Neuronal stem cell (in vitro differentiated cells): ENCODE measurements at regions not wholly inside any gene's neighbourhood (a gene's known extent, or its start where the extent isn't known, plus 50 kb on each side); places are given as distances from the start of the nearest gene placed in this dataset.

ENCODE experiments used
- DNase-seq: peaks from one replicate; pipeline ENCODE4 v3.0.0-alpha.2; 2013; ENCODE audit warnings: low spot score
- H2AFZ ChIP-seq: one replicate; pipeline ENCODE4 v1.6.1; 2013; ENCODE audit warnings: mild to moderate bottlenecking, low read length, inconsistent platforms
- H2AK5ac ChIP-seq: 2 replicates; pipeline ENCODE4 v1.6.1; 2013; ENCODE audit warnings: low read depth, mild to moderate bottlenecking, inconsistent platforms, low read length, moderate library complexity, mixed read lengths
- H2BK120ac ChIP-seq: 2 replicates; pipeline ENCODE4 v1.6.1; 2013; ENCODE audit warnings: low read depth, mild to moderate bottlenecking, inconsistent platforms, low read length, moderate library complexity, mixed read lengths
- H2BK12ac ChIP-seq: one replicate; pipeline ENCODE4 v1.6.1; 2013; ENCODE audit warnings: low read length, inconsistent platforms
- H2BK15ac ChIP-seq: 2 replicates; pipeline ENCODE4 v1.6.1; 2013; ENCODE audit warnings: mild to moderate bottlenecking, low read length, inconsistent platforms, mixed read lengths
- H2BK5ac ChIP-seq: one replicate; pipeline ENCODE4 v1.6.1; 2013; ENCODE audit warnings: inconsistent platforms, mild to moderate bottlenecking, low read length, moderate library complexity
- H3K14ac ChIP-seq: one replicate; pipeline ENCODE4 v1.6.1; 2013; ENCODE audit warnings: low read length, inconsistent platforms
- H3K18ac ChIP-seq: 2 replicates; pipeline ENCODE4 v1.6.1; 2013; ENCODE audit warnings: low read length, inconsistent platforms
- H3K23ac ChIP-seq: 2 replicates; pipeline ENCODE4 v1.6.1; 2013; ENCODE audit warnings: low read depth, mild to moderate bottlenecking, mixed read lengths, low read length, inconsistent platforms; ENCODE audit not compliant: poor library complexity
- H3K27ac ChIP-seq: replicated peaks from 3 replicates; pipeline ENCODE4 v1.5.1; 2013; ENCODE audit warnings: low read length, inconsistent platforms
- H3K27me3 ChIP-seq, 3 experiments: 2 replicates each; pipeline ENCODE4 v1.6.1; 2013; ENCODE audit warnings: low read length in 3 of 3, mild to moderate bottlenecking in 2 of 3, inconsistent platforms in 1 of 3, low read depth in 1 of 3, mixed read lengths in 1 of 3, moderate library complexity in 1 of 3; ENCODE audit not compliant: control insufficient read depth in 3 of 3, insufficient read depth in 3 of 3
- H3K36me3 ChIP-seq, 2 donors: replicated peaks in 1 of 2; 2 replicates each; pipeline ENCODE4 v1.6.1; 2013; ENCODE audit warnings: low read length in 2 of 2; ENCODE audit not compliant: control insufficient read depth in 2 of 2, insufficient read depth in 2 of 2
- H3K4ac ChIP-seq: 2 replicates; pipeline ENCODE4 v1.6.1; 2013; ENCODE audit warnings: inconsistent platforms, mild to moderate bottlenecking, low read length, moderate library complexity
- H3K4me1 ChIP-seq, 2 donors: 1 replicate in 1 of 2; 2 replicates in 1 of 2; pipeline ENCODE4 v1.6.1; 2013; ENCODE audit warnings: low read length in 2 of 2, low read depth in 1 of 2; ENCODE audit not compliant: control insufficient read depth in 2 of 2, insufficient read depth in 1 of 2
- H3K4me2 ChIP-seq: one replicate; pipeline ENCODE4 v1.6.1; 2013; ENCODE audit warnings: mild to moderate bottlenecking, low read length, inconsistent platforms; ENCODE audit not compliant: insufficient read depth, poor library complexity, severe bottlenecking
- H3K4me3 ChIP-seq, 2 donors: 2 replicates each; pipeline ENCODE4 v1.5.1; 2013; ENCODE audit warnings: low read length in 2 of 2, mild to moderate bottlenecking in 2 of 2, inconsistent platforms in 1 of 2, moderate library complexity in 1 of 2
- H3K79me1 ChIP-seq: one replicate; pipeline ENCODE4 v1.6.1; 2013; ENCODE audit warnings: low read depth, mild to moderate bottlenecking, inconsistent platforms, low read length, moderate library complexity
- H3K9ac ChIP-seq: one replicate; pipeline ENCODE4 v1.6.1; 2013; ENCODE audit warnings: mild to moderate bottlenecking, low read depth, low read length, inconsistent platforms; ENCODE audit not compliant: poor library complexity
- H3K9me3 ChIP-seq, 2 donors: replicated peaks in 1 of 2; 2 replicates each; pipeline versions ENCODE3 to v1.6.1; 2013; ENCODE audit warnings: low read length in 2 of 2, mild to moderate bottlenecking in 2 of 2, inconsistent platforms in 1 of 2, low read depth in 1 of 2, mixed read lengths in 1 of 2, moderate library complexity in 1 of 2; ENCODE audit not compliant: control insufficient read depth in 2 of 2, insufficient read depth in 1 of 2
- H4K8ac ChIP-seq: one replicate; pipeline ENCODE4 v1.6.1; 2013; ENCODE audit warnings: low read depth, mild to moderate bottlenecking, inconsistent platforms, low read length, moderate library complexity
- H4K91ac ChIP-seq: one replicate; pipeline ENCODE4 v1.6.1; 2013; ENCODE audit warnings: low read length, low read depth, mild to moderate bottlenecking, inconsistent platforms; ENCODE audit not compliant: poor library complexity
- WGBS, 2 donors: extraction: QIAGEN DNeasy Blood & Tissue Kit; methylation state at CpG; one replicate each; pipeline ENCODE4 v1.1.7; 2013; ENCODE audit warnings: missing lambda C conversion rate in 2 of 2, mixed read lengths in 1 of 2; ENCODE audit not compliant: insufficient read length in 2 of 2, insufficient replicate concordance in 1 of 2; ENCODE audit errors: extremely low coverage in 2 of 2; 5-methylcytosine and 5-hydroxymethylcytosine counted together

- H2BK120ac ChIP-seq = no peak overlapping the region
- no peak overlapping the region for H3K4ac ChIP-seq
- no peak overlapping the region for H3K27ac ChIP-seq
Observed at GRCh38 chrX:138859421-138859820, 147.9 kb upstream of the FGF13 start.

GRCh38 chrX:138858951-138859350 is 147.4 kb upstream of the FGF13 start:
- Histone ChIP-seq H2BK5ac (no peak overlapping the region), H3K14ac (no peak overlapping the region), H2BK120ac (no peak overlapping the region), H4K91ac (no peak overlapping the region), H3K9ac (no peak overlapping the region), H2AFZ (no peak overlapping the region), H4K8ac (no peak overlapping the region), H2BK12ac (no peak overlapping the region), H3K36me3 (no peaks in the 10 kb centered on the region), H3K4me1 (peaks cover 5 to 8% of the 10 kb centered on the region in 2 donors), H3K79me1 (no peaks in the 10 kb centered on the region), H3K27ac (no peak overlapping the region), H2AK5ac (no peak overlapping the region), H2BK15ac (no peak overlapping the region), H3K4me2 (no peak overlapping the region), H3K18ac (no peak overlapping the region), H3K4me3 (no peak overlapping the region), H3K9me3 (no peaks in the 10 kb centered on the region), H3K27me3 (no peaks in the 10 kb centered on the region), H3K4ac (no peak overlapping the region), H3K23ac (no peak overlapping the region)
- WGBS, 2 donors = no CpG with 5 or more reads among the region's 4 CpGs
- no peak for DNase-seq

More at GRCh38 chrX:138859421-138859820, 147.9 kb upstream of the FGF13 start:
- Histone ChIP-seq H3K9ac (no peak overlapping the region), H3K79me1 (no peaks in the 10 kb centered on the region), H3K14ac (no peak overlapping the region), H3K23ac (no peak overlapping the region), H3K9me3 (no peaks in the 10 kb centered on the region), H3K36me3 (no peaks in the 10 kb centered on the region), H3K18ac (no peak overlapping the region), H3K4me1 (peaks cover 5 to 8% of the 10 kb centered on the region in 2 donors), H3K27me3 (no peaks in the 10 kb centered on the region), H2BK12ac (no peak overlapping the region), H3K4me2 (no peak overlapping the region), H4K8ac (no peak overlapping the region), H4K91ac (no peak overlapping the region), H2BK15ac (no peak overlapping the region), H3K4me3 (no peak overlapping the region), H2AK5ac (no peak overlapping the region), H2AFZ (no peak overlapping the region), H2BK5ac (no peak overlapping the region)
- no peak for DNase-seq
- no CpG with 5 or more reads among the region's 2 CpGs for WGBS, 2 donors

- Histone ChIP-seq H3K79me1 (no peaks in the 10 kb centered on the region), H3K27ac (no peak overlapping the region), H3K23ac (no peak overlapping the region), H3K36me3 (no peaks in the 10 kb centered on the region), H3K9me3 (no peaks in the 10 kb centered on the region), H3K4me3 (no peak overlapping the region), H4K91ac (no peak overlapping the region), H2AK5ac (no peak overlapping the region), H3K4ac (no peak overlapping the region), H4K8ac (no peak overlapping the region), H2BK15ac (no peak overlapping the region), H2BK120ac (no peak overlapping the region), H3K9ac (no peak overlapping the region), H3K4me1 (peaks cover 5 to 8% of the 10 kb centered on the region in 2 donors), H3K27me3 (no peaks in the 10 kb centered on the region), H3K14ac (no peak overlapping the region), H3K18ac (no peak overlapping the region), H2BK5ac (no peak overlapping the region), H3K4me2 (no peak overlapping the region), H2AFZ (no peak overlapping the region), H2BK12ac (no peak overlapping the region)
- no CpG with 5 or more reads among the region's 4 CpGs for WGBS, 2 donors
- no peak for DNase-seq
Observed at GRCh38 chrX:138858438-138858837, 146.9 kb upstream of the FGF13 start.

GRCh38 chrX:138856881-138857604 is 145.5 kb upstream of the FGF13 start:
- H3K9ac ChIP-seq = no peak overlapping the region
- no peaks in the 10 kb centered on the region for H3K79me1 ChIP-seq
- peaks cover 5 to 8% of the 10 kb centered on the region in 2 donors for H3K4me1 ChIP-seq
- no peak overlapping the region for H3K23ac ChIP-seq
- H3K27me3 ChIP-seq = no peaks in the 10 kb centered on the region
- H3K14ac ChIP-seq = no peak overlapping the region
- H2AK5ac ChIP-seq = no peak overlapping the region
- H3K9me3 ChIP-seq = no peaks in the 10 kb centered on the region
- H2BK15ac ChIP-seq = no peak overlapping the region
- no peak overlapping the region for H2BK120ac ChIP-seq
- H4K91ac ChIP-seq = no peak overlapping the region
- H2AFZ ChIP-seq = no peak overlapping the region
- no peak overlapping the region for H3K4me2 ChIP-seq
- H3K4me3 ChIP-seq = no peak overlapping the region
- no peak overlapping the region for H2BK5ac ChIP-seq
- H2BK12ac ChIP-seq = no peak overlapping the region
- no peak overlapping the region for H4K8ac ChIP-seq
- H3K36me3 ChIP-seq = no peaks in the 10 kb centered on the region
- WGBS, 2 donors = no CpG with 5 or more reads among the region's 12 CpGs
- H3K27ac ChIP-seq = no peak overlapping the region
- H3K18ac ChIP-seq = no peak overlapping the region
- no peak overlapping the region for H3K4ac ChIP-seq
- no peak for DNase-seq
